HepG2 (cell line): ENCODE measurements at regions not wholly inside any gene's neighbourhood (a gene's known extent, or its start where the extent isn't known, plus 50 kb on each side); places are given as distances from the start of the nearest gene placed in this dataset.

ENCODE experiments used
- ATAC-seq: fragments of 200-7000 bp; cut with Tn5 transposase; 3 replicates; pipeline ENCODE4 v1.9.1; 2020; ENCODE audit warnings: mild to moderate bottlenecking, moderate library complexity
- BruUV-seq: library from RNA; stranded (reverse); fragments of 400-500 nt; replicated peaks from 2 replicates; lab custom pipeline; 2021; lab: Mats Ljungman, UMichigan
- CTCF ChIA-PET: fragments of 300-600 bp; formaldehyde crosslinking; extraction: SDS; loops from one replicate; lab custom pipeline; 2021; ENCODE audit warnings: low total read pairs, inconsistent platforms, low intra/inter-chr PET ratio; lab: Yijun Ruan, JAX
- POLR2A ChIA-PET: fragments of 350-600 bp; sonication (Branson Sonifier 250); formaldehyde crosslinking; loops from one replicate; lab custom pipeline; 2020; ENCODE audit warnings: antibody characterized with exemption, inconsistent platforms; lab: Yijun Ruan, JAX
- DNase-seq: peaks from one replicate; pipeline ENCODE4 v3.0.0-alpha.2; 2015; ENCODE audit warnings: low spot score
- FAIRE-seq: peaks from 3 replicates; lab custom pipeline; 2011; peaks lifted over from hg19 to GRCh38; lab: Jason Lieb, UNC
- H2AFZ ChIP-seq: one replicate; pipeline ENCODE4 v1.6.1; 2011; ENCODE audit warnings: low read length, inconsistent platforms
- H3K27ac ChIP-seq: fragments of 300-600 bp; 3 replicates; pipeline ENCODE4 v1.8.0; 2011; ENCODE audit warnings: mixed run types, mild to moderate bottlenecking, mixed read lengths, low read length, inconsistent platforms; ENCODE audit not compliant: insufficient read depth; ENCODE audit errors: extremely low read length
- H3K27me3 ChIP-seq, 2 experiments: fragments of 200-600 bp in 1 of 2; 2 replicates in 1 of 2; 3 replicates in 1 of 2; pipeline versions ENCODE4 v1.6.0 to v1.8.0; 2011; ENCODE audit warnings: low read length in 2 of 2, mild to moderate bottlenecking in 2 of 2, moderate library complexity in 2 of 2, inconsistent platforms in 1 of 2; ENCODE audit not compliant: insufficient read depth in 2 of 2, control insufficient read depth in 1 of 2
- H3K36me3 ChIP-seq, 2 experiments: fragments of 200-600 bp in 1 of 2; replicated peaks in 1 of 2; 2 replicates in 1 of 2; 3 replicates in 1 of 2; pipeline versions ENCODE4 v1.5.1 to v1.8.0; 2011; ENCODE audit warnings: low read length in 2 of 2, inconsistent platforms in 1 of 2; ENCODE audit not compliant: insufficient read depth in 2 of 2, control insufficient read depth in 1 of 2
- H3K4me1 ChIP-seq: 2 replicates; pipeline ENCODE4 v1.5.1; 2012; ENCODE audit warnings: low read length, inconsistent platforms; ENCODE audit not compliant: insufficient read depth
- H3K4me2 ChIP-seq: 2 replicates; pipeline ENCODE4 v1.6.0; 2011; ENCODE audit warnings: low read depth, low read length, inconsistent platforms
- H3K4me3 ChIP-seq, 3 experiments: fragments of 200-600 bp in 1 of 3; sonication (generic), shearing (Covaris generic) in 1 of 3; replicated peaks in 1 of 3; 2 replicates each; pipeline ENCODE4 v1.5.1; 2011 to 2016; ENCODE audit warnings: low read length in 3 of 3, inconsistent platforms in 2 of 3, low read depth in 2 of 3, mild to moderate bottlenecking in 2 of 3, control low read depth in 1 of 3, mixed read lengths in 1 of 3; ENCODE audit not compliant: insufficient read depth in 1 of 3
- H3K79me2 ChIP-seq: one replicate; pipeline ENCODE4 v1.6.1; 2011; ENCODE audit warnings: low read length, inconsistent platforms; ENCODE audit not compliant: insufficient read depth
- H3K9ac ChIP-seq: 2 replicates; pipeline ENCODE4 v1.6.0; 2011; ENCODE audit warnings: mild to moderate bottlenecking, low read depth, low read length, inconsistent platforms; ENCODE audit not compliant: insufficient read depth
- H3K9me3 ChIP-seq: 2 replicates; pipeline ENCODE4 v1.5.1; 2012; ENCODE audit warnings: mild to moderate bottlenecking, low read length
- H4K20me1 ChIP-seq: 2 replicates; pipeline ENCODE4 v1.6.0; 2011; ENCODE audit warnings: inconsistent platforms, mild to moderate bottlenecking, low read length, moderate library complexity; ENCODE audit not compliant: insufficient read depth
- CENPX ChIP-seq: sonication (generic); formaldehyde crosslinking; IDR thresholded peaks from 2 replicates; pipeline ENCODE4 v1.9.0; 2021; ENCODE audit warnings: mild to moderate bottlenecking, missing genetic modification reagents, moderate library complexity
- DR1 ChIP-seq: sonication (generic); formaldehyde crosslinking; IDR thresholded peaks from 2 replicates; pipeline ENCODE4 v1.8.0; 2021; ENCODE audit warnings: mild to moderate bottlenecking, missing genetic modification reagents, inconsistent platforms
- HDAC2 ChIP-seq: sonication (generic); formaldehyde crosslinking; IDR thresholded peaks from 2 replicates; pipeline ENCODE4 v1.4.0; 2020; ENCODE audit warnings: missing genetic modification reagents
- JUNB ChIP-seq: sonication (generic); formaldehyde crosslinking; IDR thresholded peaks from 2 replicates; pipeline ENCODE4 v1.8.0; 2022; ENCODE audit warnings: missing genetic modification reagents, mild to moderate bottlenecking, borderline replicate concordance
- SP2 ChIP-seq: sonication (generic); formaldehyde crosslinking; IDR thresholded peaks from 2 replicates; pipeline ENCODE4 v1.5.1; 2020; ENCODE audit warnings: mild to moderate bottlenecking, missing genetic modification reagents
- SRSF1 ChIP-seq: fragments of 200-400 bp; formaldehyde crosslinking; optimal IDR thresholded peaks from 2 replicates; pipeline ENCODE3; 2017; ENCODE audit warnings: mild to moderate bottlenecking, low read depth, low read length, moderate library complexity
- ZFP36L1 ChIP-seq: sonication (generic); formaldehyde crosslinking; IDR thresholded peaks from 2 replicates; pipeline ENCODE4 v1.8.0; 2022; ENCODE audit warnings: mild to moderate bottlenecking, missing genetic modification reagents, moderate library complexity
- ZNF350 ChIP-seq: sonication (generic); formaldehyde crosslinking; IDR thresholded peaks from 2 replicates; pipeline ENCODE4 v1.4.0; 2020; ENCODE audit warnings: mild to moderate bottlenecking, low read depth, missing genetic modification reagents, borderline replicate concordance
- ZNF546 ChIP-seq: sonication (generic); formaldehyde crosslinking; conservative IDR thresholded peaks from 2 replicates; pipeline ENCODE4 v1.8.1; 2023; ENCODE audit warnings: mild to moderate bottlenecking, missing genetic modification reagents
- ZNF558 ChIP-seq: sonication (generic); formaldehyde crosslinking; IDR thresholded peaks from 2 replicates; pipeline ENCODE4 v1.9.0; 2022; ENCODE audit warnings: mild to moderate bottlenecking, missing genetic modification reagents, borderline replicate concordance
- ZNF605 ChIP-seq: sonication (generic); formaldehyde crosslinking; IDR thresholded peaks from 2 replicates; pipeline ENCODE4 v1.8.0; 2022; ENCODE audit warnings: mild to moderate bottlenecking, missing genetic modification reagents
- ZNF616 ChIP-seq: sonication (generic); formaldehyde crosslinking; IDR thresholded peaks from 2 replicates; pipeline ENCODE4 v1.5.0; 2020; ENCODE audit warnings: low read depth, mild to moderate bottlenecking, missing genetic modification reagents
- WGBS: methylation state at CpG from one replicate; pipeline ENCODE4 v1.1.6; 2017; ENCODE audit warnings: low lambda C conversion rate; 5-methylcytosine and 5-hydroxymethylcytosine counted together
- in situ Hi-C: cut with HindIII; loops from 2 replicates; pipeline ENCODE4 v1.10.0; 2017; ENCODE audit warnings: low pct_unique_long_range_greater_than_20kb; ENCODE audit not compliant: extremely low pct_ligation_motif_present
- intact Hi-C: fragments of 100-400 bp; cut with micrococcal nuclease; formaldehyde crosslinking; loops from one replicate; pipeline ENCODE4 v1.10.0; 2022; ENCODE audit not compliant: unreplicated experiment
- TF ChIP-seq, protein P1 (sequence below): IDR thresholded peaks from 2 replicates; pipeline ENCODE4 v1.6.1; 2016; ENCODE audit warnings: low read depth
- TF ChIP-seq, protein P2 (sequence below): sonication (generic); formaldehyde crosslinking; IDR thresholded peaks from 2 replicates; pipeline ENCODE4 v1.4.0; 2020; ENCODE audit warnings: missing genetic modification reagents, borderline replicate concordance
- TF ChIP-seq, protein P3 (sequence below), 2 experiments: sonication (generic) in 1 of 2; formaldehyde crosslinking in 1 of 2; IDR thresholded peaks; 2 replicates each; pipeline versions ENCODE4 v1.4.0 to v1.6.1; 2016 to 2020; ENCODE audit warnings: borderline replicate concordance in 1 of 2, low read depth in 1 of 2, mild to moderate bottlenecking in 1 of 2, missing genetic modification reagents in 1 of 2

DNA sequence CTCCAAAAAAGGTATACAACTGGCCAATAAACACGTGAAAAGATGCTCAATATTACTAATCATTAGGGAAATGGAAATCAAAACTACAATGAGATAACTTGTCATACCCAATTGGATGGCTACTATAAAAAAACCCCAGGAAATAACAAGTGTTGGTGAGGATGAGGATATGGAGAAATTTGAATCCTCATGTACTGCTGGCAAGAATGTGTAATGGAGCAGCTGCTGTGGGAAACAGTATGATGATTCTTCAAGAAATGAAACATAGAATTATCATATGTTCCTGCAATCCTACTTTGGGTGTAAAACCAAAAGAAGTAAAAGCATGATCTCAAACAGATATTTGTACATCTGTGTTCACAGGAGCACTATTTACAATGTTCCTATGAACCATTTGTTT lies 67.4 kb downstream of the RPLP1 start:
- Histone ChIP-seq H3K27me3 (peaks cover 2 to 38% of the 10 kb centered on the region in 2 experiments; a peak in 4 of 5 replicates), H3K36me3 (no peaks in the 10 kb centered on the region), H3K9me3 (no peaks in the 10 kb centered on the region), H3K27ac (no peak overlapping the region), H3K4me2 (no peak overlapping the region), H3K9ac (no peak overlapping the region), H4K20me1 (no peaks in the 10 kb centered on the region), H3K4me3 (no peak overlapping the region), H3K4me1 (no peaks in the 10 kb centered on the region), H2AFZ (no peak overlapping the region), H3K79me2 (no peaks in the 10 kb centered on the region)
- ChIA-PET POLR2A (no interaction called here), CTCF (no interaction called here)
- DNase-seq (no peak), ATAC-seq (no peak), FAIRE-seq (no peak)
- in situ Hi-C loops, result no loop called here
- 0% methylated on average over 1 of the region's 1 CpG for WGBS
- no TSS peak for BruUV-seq
- intact Hi-C loops, result no loop called here
- TF ChIP-seq ZNF546 (CRISPR knock-in tag) (no peak), SRSF1 (no peak), HDAC2 (CRISPR knock-in tag) (no peak), ZNF558 (no peak), ZNF350 (CRISPR knock-in tag) (no peak), ZNF605 (CRISPR knock-in tag) (no peak), ZFP36L1 (CRISPR knock-in tag) (no peak), ZNF616 (CRISPR knock-in tag) (no peak), CENPX (no peak), JUNB (CRISPR knock-in tag) (no peak), SP2 (CRISPR knock-in tag) (no peak), DR1 (CRISPR knock-in tag) (no peak)
- TF ChIP-seq, protein P1, sequence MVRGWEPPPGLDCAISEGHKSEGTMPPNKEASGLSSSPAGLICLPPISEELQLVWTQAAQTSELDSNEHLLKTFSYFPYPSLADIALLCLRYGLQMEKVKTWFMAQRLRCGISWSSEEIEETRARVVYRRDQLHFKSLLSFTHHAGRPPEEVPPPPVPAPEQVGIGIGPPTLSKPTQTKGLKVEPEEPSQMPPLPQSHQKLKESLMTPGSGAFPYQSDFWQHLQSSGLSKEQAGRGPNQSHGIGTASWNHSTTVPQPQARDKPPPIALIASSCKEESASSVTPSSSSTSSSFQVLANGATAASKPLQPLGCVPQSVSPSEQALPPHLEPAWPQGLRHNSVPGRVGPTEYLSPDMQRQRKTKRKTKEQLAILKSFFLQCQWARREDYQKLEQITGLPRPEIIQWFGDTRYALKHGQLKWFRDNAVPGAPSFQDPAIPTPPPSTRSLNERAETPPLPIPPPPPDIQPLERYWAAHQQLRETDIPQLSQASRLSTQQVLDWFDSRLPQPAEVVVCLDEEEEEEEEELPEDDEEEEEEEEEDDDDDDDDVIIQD (CRISPR knock-in tag), result no peak
- TF ChIP-seq, protein P2, sequence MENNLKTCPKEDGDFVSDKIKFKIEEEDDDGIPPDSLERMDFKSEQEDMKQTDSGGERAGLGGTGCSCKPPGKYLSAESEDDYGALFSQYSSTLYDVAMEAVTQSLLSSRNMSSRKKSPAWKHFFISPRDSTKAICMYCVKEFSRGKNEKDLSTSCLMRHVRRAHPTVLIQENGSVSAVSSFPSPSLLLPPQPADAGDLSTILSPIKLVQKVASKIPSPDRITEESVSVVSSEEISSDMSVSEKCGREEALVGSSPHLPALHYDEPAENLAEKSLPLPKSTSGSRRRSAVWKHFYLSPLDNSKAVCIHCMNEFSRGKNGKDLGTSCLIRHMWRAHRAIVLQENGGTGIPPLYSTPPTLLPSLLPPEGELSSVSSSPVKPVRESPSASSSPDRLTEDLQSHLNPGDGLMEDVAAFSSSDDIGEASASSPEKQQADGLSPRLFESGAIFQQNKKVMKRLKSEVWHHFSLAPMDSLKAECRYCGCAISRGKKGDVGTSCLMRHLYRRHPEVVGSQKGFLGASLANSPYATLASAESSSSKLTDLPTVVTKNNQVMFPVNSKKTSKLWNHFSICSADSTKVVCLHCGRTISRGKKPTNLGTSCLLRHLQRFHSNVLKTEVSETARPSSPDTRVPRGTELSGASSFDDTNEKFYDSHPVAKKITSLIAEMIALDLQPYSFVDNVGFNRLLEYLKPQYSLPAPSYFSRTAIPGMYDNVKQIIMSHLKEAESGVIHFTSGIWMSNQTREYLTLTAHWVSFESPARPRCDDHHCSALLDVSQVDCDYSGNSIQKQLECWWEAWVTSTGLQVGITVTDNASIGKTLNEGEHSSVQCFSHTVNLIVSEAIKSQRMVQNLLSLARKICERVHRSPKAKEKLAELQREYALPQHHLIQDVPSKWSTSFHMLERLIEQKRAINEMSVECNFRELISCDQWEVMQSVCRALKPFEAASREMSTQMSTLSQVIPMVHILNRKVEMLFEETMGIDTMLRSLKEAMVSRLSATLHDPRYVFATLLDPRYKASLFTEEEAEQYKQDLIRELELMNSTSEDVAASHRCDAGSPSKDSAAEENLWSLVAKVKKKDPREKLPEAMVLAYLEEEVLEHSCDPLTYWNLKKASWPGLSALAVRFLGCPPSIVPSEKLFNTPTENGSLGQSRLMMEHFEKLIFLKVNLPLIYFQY, result no peak
- TF ChIP-seq, protein P3, sequence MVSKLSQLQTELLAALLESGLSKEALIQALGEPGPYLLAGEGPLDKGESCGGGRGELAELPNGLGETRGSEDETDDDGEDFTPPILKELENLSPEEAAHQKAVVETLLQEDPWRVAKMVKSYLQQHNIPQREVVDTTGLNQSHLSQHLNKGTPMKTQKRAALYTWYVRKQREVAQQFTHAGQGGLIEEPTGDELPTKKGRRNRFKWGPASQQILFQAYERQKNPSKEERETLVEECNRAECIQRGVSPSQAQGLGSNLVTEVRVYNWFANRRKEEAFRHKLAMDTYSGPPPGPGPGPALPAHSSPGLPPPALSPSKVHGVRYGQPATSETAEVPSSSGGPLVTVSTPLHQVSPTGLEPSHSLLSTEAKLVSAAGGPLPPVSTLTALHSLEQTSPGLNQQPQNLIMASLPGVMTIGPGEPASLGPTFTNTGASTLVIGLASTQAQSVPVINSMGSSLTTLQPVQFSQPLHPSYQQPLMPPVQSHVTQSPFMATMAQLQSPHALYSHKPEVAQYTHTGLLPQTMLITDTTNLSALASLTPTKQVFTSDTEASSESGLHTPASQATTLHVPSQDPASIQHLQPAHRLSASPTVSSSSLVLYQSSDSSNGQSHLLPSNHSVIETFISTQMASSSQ (IDR thresholded peaks at IDR 0.05; ENCODE audit: low read depth), result no peak
- TF ChIP-seq, protein P3 (CRISPR knock-in tag; IDR thresholded peaks at IDR 0.05; ENCODE audit: borderline replicate concordance), result no peak
